SU-DHL-6 (cell line): ENCODE measurements at regions not wholly inside any gene's neighbourhood (a gene's known extent, or its start where the extent isn't known, plus 50 kb on each side); places are given as distances from the start of the nearest gene placed in this dataset.

ENCODE experiments used
- EZH2phosphoT487 ChIP-seq: fragments of 200-600 bp; sonication (generic), shearing (Covaris generic); conservative IDR thresholded peaks from 2 replicates; pipeline ENCODE4 v1.6.1; 2018; ENCODE audit warnings: mild to moderate bottlenecking, antibody characterized with exemption, low read length, moderate library complexity, mixed read lengths
- TF ChIP-seq, protein P1 (sequence below): fragments of 200-600 bp; sonication (generic); IDR thresholded peaks from one replicate; pipeline ENCODE4 v1.5.1; 2017; ENCODE audit warnings: antibody characterized with exemption, mild to moderate bottlenecking, low read length, moderate library complexity; ENCODE audit not compliant: insufficient read depth, poor library complexity, severe bottlenecking

DNA sequence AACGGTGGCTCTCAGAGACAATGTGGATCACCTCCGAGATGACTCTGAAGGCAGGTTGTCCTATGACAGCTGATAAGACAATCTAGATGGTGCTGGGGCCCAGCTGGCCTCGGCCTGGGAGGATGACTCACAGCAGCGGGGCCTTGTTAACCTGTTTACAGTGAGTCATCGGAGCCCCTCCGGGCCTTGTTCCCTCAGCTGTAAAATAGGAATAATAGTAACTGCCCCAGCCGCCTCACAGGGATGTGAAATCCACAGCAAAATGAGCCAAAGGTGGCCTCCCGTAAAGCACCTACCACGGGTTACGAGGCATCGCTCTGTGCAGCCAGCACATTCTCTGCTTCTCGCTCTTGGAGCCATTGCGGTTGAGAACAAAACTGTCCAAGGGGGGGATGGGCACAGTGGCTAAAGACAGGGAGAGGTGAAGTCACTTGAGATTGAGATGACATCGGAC lies 88.6 kb upstream of the RASGRF1 start:
- TF ChIP-seq, protein P1, sequence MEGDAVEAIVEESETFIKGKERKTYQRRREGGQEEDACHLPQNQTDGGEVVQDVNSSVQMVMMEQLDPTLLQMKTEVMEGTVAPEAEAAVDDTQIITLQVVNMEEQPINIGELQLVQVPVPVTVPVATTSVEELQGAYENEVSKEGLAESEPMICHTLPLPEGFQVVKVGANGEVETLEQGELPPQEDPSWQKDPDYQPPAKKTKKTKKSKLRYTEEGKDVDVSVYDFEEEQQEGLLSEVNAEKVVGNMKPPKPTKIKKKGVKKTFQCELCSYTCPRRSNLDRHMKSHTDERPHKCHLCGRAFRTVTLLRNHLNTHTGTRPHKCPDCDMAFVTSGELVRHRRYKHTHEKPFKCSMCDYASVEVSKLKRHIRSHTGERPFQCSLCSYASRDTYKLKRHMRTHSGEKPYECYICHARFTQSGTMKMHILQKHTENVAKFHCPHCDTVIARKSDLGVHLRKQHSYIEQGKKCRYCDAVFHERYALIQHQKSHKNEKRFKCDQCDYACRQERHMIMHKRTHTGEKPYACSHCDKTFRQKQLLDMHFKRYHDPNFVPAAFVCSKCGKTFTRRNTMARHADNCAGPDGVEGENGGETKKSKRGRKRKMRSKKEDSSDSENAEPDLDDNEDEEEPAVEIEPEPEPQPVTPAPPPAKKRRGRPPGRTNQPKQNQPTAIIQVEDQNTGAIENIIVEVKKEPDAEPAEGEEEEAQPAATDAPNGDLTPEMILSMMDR = no peak
- TF ChIP-seq EZH2phosphoT487 = no peak
